ENCODE measurements at regions not wholly inside any gene's neighbourhood (a gene's known extent, or its start where the extent isn't known, plus 50 kb on each side); places are given as distances from the start of the nearest gene placed in this dataset.

DNA sequence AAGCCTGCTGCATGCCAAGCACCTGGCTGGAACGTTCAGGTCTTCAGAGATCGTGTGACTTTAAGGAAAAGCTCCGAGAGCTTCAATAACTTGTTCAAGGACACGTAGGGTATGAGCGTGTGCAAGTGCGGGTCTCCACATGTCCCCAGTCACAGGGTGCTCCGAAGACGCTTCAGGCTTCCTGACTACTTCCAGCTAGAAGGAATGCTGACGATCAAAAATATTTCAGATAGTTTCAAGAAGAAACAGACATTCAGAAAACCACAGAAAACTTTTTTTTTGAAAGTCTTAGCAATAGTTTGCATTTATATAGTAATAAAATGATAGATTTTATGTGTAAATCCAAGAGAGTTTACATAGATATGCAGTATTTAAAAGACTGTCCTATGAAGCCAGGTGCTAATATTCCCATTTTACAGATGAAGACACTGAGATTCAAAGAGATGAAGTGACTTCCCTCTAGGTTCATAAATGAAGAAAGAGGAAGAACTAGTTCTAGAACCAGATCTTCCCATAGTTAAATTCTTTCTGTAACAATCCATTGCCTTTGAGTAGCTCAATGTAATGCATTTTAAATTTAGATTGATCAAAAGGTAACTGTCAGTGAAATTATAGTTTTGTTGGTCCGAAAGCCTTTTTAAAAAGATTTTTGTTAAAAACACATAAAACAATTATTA, 247.6 kb downstream of the MYLK4 start:
- H3K36me3 ChIP-seq (ENCODE audit: control insufficient read depth in 4 of 4, insufficient read depth in 4 of 4, low read length in 4 of 4): no peaks in the 10 kb centered on the region
- no peaks in the 10 kb centered on the region for H3K9me3 ChIP-seq (ENCODE audit: control insufficient read depth in 4 of 4, insufficient read depth in 3 of 4, low read length in 3 of 4)
- no peak for DNase-seq
- H3K4me1 ChIP-seq (ENCODE audit: control insufficient read depth in 5 of 5, insufficient read depth in 5 of 5, low read length in 5 of 5): peaks cover 7 to 36% (median 7%) of the 10 kb centered on the region in 5 donors
- TF ChIP-seq, protein P1, sequence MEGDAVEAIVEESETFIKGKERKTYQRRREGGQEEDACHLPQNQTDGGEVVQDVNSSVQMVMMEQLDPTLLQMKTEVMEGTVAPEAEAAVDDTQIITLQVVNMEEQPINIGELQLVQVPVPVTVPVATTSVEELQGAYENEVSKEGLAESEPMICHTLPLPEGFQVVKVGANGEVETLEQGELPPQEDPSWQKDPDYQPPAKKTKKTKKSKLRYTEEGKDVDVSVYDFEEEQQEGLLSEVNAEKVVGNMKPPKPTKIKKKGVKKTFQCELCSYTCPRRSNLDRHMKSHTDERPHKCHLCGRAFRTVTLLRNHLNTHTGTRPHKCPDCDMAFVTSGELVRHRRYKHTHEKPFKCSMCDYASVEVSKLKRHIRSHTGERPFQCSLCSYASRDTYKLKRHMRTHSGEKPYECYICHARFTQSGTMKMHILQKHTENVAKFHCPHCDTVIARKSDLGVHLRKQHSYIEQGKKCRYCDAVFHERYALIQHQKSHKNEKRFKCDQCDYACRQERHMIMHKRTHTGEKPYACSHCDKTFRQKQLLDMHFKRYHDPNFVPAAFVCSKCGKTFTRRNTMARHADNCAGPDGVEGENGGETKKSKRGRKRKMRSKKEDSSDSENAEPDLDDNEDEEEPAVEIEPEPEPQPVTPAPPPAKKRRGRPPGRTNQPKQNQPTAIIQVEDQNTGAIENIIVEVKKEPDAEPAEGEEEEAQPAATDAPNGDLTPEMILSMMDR (IDR thresholded peaks at IDR 0.05; ENCODE audit: control extremely low read depth, extremely low read depth): no peak
- H3K9ac ChIP-seq (ENCODE audit: insufficient read depth in 1 of 2, low read length in 2 of 2): no peak overlapping the region
- H3K27ac ChIP-seq (ENCODE audit: low read depth in 1 of 2, low read length in 1 of 2): no peak overlapping the region
- H3K27me3 ChIP-seq (ENCODE audit: control insufficient read depth in 3 of 3, insufficient read depth in 3 of 3, low read length in 2 of 3): peaks cover 0 to 7% (median 0%) of the 10 kb centered on the region in 3 donors
- no peak for ATAC-seq (ENCODE audit: insufficient read depth, low FRiP score)
- 73 to 76% methylated on average over 10 of the region's 10 CpGs for WGBS, 2 donors
- no peak overlapping the region for H3K4me3 ChIP-seq

DNA sequence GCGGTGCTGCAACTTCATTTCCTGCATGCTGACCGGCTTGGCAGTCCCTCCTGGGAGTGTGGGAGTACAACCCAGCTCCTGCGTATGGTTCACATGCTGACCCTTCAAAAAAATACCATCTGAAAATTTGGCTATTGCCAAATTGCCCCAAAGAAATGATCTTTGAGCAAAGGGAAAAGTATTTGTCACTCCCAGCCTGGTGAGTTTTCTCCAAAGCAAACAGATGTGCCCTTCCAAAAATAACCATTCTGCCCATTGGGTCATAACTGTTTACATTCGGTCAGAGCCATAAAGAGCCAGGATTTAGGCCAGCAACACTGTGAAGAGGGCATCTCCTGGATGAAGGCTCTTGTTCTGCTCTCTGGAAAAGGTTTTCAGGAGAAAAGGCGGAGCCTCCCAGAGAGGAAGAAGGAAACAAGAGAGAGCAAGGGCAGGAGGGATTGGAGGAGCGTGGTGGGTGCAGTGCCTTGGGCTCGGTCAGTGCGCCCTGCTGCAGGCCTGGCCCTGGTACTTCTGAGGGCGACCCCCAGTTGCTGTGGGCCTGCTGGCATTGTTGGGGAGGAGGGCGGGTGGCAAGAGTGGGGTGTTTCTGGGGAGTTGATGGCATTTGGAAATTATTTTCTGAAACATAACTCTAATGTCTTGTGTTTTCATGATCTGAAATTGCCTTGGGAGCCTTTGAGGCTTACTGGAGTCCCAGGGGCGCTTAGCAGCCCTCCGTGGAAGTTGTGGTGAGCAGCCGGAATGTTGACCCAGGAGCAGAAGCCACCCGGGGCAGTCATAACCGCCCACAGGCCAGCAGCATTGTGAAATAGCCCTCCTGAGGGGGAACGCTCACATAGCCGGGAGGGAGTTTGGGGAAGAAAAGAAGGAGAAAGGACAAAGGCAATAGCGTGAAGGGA, 248.4 kb downstream of the MYLK4 start:
- H3K9me3 ChIP-seq (ENCODE audit: control insufficient read depth in 4 of 4, insufficient read depth in 3 of 4, low read length in 3 of 4): no peaks in the 10 kb centered on the region
- H3K36me3 ChIP-seq (ENCODE audit: control insufficient read depth in 4 of 4, insufficient read depth in 4 of 4, low read length in 4 of 4): no peaks in the 10 kb centered on the region
- peaks cover 3 to 28% (median 7%) of the 10 kb centered on the region in 5 donors for H3K4me1 ChIP-seq (ENCODE audit: control insufficient read depth in 5 of 5, insufficient read depth in 5 of 5, low read length in 5 of 5)
- 64 to 73% methylated on average over 18 of the region's 18 CpGs for WGBS, 2 donors
- DNase-seq (no peak), ATAC-seq (ENCODE audit: insufficient read depth, low FRiP score) (no peak)
- no peak overlapping the region for H3K4me3 ChIP-seq
- H3K9ac ChIP-seq (ENCODE audit: insufficient read depth in 1 of 2, low read length in 2 of 2): no peak overlapping the region
- H3K27ac ChIP-seq (ENCODE audit: low read depth in 1 of 2, low read length in 1 of 2): no peak overlapping the region
- H3K27me3 ChIP-seq (ENCODE audit: control insufficient read depth in 3 of 3, insufficient read depth in 3 of 3, low read length in 2 of 3): peaks cover 0 to 3% (median 0%) of the 10 kb centered on the region in 3 donors
- TF ChIP-seq, protein P1 (IDR thresholded peaks at IDR 0.05; ENCODE audit: control extremely low read depth, extremely low read depth): no peak

DNA sequence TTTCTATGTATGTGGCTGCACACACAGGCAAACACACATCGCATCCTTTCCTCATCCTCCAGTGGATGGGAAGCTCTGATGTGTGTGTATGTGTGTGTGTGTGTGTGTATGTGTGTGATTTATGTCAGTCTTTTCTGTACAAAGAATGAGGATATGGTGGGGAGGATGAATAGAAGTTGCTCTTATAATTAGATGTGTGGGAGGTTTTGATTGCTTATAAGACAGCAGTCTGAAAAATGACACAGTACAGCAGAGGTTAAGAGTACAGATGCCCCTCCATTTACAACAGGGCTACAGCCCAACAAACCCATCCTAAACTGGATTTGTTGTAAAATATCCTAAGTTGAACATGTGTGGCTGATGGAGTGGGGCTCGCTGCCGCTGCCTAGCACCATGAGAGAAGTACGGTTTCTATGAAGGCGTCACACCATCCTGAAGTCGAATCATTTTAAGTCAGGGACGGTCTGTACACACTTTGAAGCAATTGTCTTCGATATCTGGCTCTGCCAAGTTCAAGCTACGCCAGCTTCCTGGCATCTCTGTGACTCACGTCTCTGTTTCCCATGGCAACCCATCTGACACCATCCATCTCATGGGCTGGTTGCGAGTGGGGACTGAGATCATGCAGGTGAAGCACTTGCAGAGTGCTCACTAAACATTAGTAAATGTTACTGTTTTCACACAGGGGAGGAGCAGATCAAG, 252.6 kb downstream of the MYLK4 start:
- ATAC-seq (ENCODE audit: insufficient read depth, low FRiP score): no peak

More for the DNA sequence above, 252.6 kb downstream of the MYLK4 start:
- H3K27ac ChIP-seq (ENCODE audit: low read depth in 1 of 2, low read length in 1 of 2): no peak overlapping the region
- H3K36me3 ChIP-seq (ENCODE audit: control insufficient read depth in 4 of 4, insufficient read depth in 4 of 4, low read length in 4 of 4): no peaks in the 10 kb centered on the region
- WGBS, 2 donors: 83 to 92% methylated on average over 11 of the region's 11 CpGs
- no peak overlapping the region for H3K9ac ChIP-seq (ENCODE audit: insufficient read depth in 1 of 2, low read length in 2 of 2)
- peaks cover 0 to 2% (median 0%) of the 10 kb centered on the region in 5 donors for H3K4me1 ChIP-seq (ENCODE audit: control insufficient read depth in 5 of 5, insufficient read depth in 5 of 5, low read length in 5 of 5)
- no peak overlapping the region for H3K4me3 ChIP-seq
- peaks cover 0 to 2% (median 0%) of the 10 kb centered on the region in 3 donors for H3K27me3 ChIP-seq (ENCODE audit: control insufficient read depth in 3 of 3, insufficient read depth in 3 of 3, low read length in 2 of 3)
- H3K9me3 ChIP-seq (ENCODE audit: control insufficient read depth in 4 of 4, insufficient read depth in 3 of 4, low read length in 3 of 4): no peaks in the 10 kb centered on the region
- TF ChIP-seq, protein P1 (IDR thresholded peaks at IDR 0.05; ENCODE audit: control extremely low read depth, extremely low read depth): no peak
- no peak for DNase-seq

All from lung (tissue), 11 donors.